GM13976 (cell line): ENCODE measurements at regions not wholly inside any gene's neighbourhood (a gene's known extent, or its start where the extent isn't known, plus 50 kb on each side); places are given as distances from the start of the nearest gene placed in this dataset.
"Not testable (repeated sequence)": the region's sequence is repeated elsewhere in the genome, so short reads cannot be mapped to it uniquely, and the experiment has no call there.

Experiments used
- DNase-seq: peaks from one replicate; pipeline ENCODE4 v3.0.0; 2012; ENCODE audit warnings: low spot score
- in situ Hi-C: fragments of 300-500 bp; cut with MboI; formaldehyde crosslinking; loops from one replicate; pipeline ENCODE4 v1.12.0; 2022; ENCODE audit warnings: low sequenced_read_pairs, mixed read lengths, inconsistent platforms; ENCODE audit not compliant: unreplicated experiment
- TF ChIP-seq, protein P1 (sequence below): IDR thresholded peaks from 2 replicates; pipeline ENCODE4 v1.5.1; 2012; ENCODE audit warnings: borderline replicate concordance, mild to moderate bottlenecking; ENCODE audit not compliant: insufficient read depth; ENCODE audit errors: extremely low read depth, missing control alignments, control extremely low read depth

DNA sequence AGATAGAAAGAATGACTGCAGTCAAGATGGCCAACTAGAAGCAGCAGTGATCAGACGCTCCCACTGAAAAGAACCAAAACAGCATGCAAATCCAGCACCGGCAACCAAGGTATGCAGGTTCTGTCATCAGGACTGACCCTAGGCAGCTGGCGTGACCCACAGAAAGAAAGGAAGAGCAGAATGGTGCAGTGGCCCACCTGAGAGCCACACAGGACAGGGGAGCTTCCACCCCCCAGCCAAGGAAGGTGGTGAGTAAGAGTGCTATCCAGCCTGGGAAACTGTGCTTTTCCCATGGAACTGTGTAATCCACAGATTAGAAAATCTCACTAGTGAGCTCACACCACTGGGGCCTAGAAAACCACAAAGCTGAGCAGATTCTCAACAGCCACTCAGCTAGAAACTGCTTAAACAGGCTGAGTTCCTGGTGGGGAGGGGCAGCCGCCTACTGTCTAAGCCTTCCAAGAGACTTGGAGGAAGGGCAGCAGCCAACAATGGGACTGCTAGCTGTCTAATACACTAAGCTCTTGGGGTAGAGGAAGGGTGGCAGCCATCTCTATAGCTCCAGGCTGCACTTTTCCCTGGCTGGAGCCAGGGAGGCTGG, 127.9 kb downstream of the EVA1A start:
- DNase-seq: peak; percentile 36
- TF ChIP-seq, protein P1, sequence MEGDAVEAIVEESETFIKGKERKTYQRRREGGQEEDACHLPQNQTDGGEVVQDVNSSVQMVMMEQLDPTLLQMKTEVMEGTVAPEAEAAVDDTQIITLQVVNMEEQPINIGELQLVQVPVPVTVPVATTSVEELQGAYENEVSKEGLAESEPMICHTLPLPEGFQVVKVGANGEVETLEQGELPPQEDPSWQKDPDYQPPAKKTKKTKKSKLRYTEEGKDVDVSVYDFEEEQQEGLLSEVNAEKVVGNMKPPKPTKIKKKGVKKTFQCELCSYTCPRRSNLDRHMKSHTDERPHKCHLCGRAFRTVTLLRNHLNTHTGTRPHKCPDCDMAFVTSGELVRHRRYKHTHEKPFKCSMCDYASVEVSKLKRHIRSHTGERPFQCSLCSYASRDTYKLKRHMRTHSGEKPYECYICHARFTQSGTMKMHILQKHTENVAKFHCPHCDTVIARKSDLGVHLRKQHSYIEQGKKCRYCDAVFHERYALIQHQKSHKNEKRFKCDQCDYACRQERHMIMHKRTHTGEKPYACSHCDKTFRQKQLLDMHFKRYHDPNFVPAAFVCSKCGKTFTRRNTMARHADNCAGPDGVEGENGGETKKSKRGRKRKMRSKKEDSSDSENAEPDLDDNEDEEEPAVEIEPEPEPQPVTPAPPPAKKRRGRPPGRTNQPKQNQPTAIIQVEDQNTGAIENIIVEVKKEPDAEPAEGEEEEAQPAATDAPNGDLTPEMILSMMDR: no peak
- in situ Hi-C loops: no loop called here

DNA sequence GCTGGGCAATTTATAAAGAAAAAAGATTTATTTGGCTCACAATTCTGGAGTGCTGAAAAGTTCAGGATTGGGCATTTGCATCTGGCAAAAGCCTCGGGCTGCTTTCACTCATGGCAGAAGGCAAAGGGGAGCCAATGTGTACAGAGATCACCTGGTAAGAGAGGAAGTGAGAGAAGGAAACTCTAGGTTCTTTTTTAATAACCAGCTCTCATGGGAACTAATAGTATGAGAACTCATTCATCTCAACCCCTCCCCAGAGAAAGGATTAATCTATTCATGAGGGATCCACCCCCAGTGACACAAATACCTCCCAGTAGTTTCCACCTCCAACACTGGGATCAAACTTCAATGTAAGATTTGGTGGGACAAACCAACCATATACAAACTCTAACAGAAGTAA, 129.0 kb downstream of the EVA1A start:
- in situ Hi-C loops: no loop called here
- DNase-seq: peak; percentile 16
- TF ChIP-seq, protein P1: no peak

DNA sequence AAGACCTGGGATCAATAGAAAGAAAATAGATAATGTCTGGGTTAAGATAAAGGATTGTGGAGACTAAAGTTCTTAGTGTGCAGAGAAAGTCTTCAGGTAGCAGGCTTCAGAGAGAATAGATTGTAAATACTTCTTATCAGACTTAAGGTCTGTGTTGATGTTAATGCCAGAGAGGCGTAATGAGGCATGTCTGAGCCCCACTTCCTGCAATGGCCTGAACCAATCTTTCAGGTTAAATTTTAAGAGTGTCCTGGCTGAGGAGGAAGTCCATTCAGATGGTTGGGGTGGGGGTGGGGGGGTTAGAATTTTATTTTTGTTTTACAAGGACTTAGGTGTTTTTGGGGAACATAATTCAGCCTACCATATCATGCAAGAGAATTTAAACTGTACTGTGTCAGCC, 129.5 kb downstream of the EVA1A start:
- DNase-seq: no peak
- in situ Hi-C loops: no loop called here
- TF ChIP-seq, protein P1: no peak

GRCh38 chr2:75430449-75430848, 130.3 kb downstream of the EVA1A start:
- DNase-seq, in situ Hi-C loops: not testable (repeated sequence)

GRCh38 chr2:75428646-75429443, 131.9 kb downstream of the EVA1A start:
- no peak for DNase-seq
- in situ Hi-C loops: no loop called here
- TF ChIP-seq, protein P1: no peak

- in situ Hi-C loops: no loop called here
- TF ChIP-seq, protein P1: no peak
- DNase-seq: no peak
Measured at GRCh38 chr2:75428060-75428459, 132.7 kb downstream of the EVA1A start.

DNA sequence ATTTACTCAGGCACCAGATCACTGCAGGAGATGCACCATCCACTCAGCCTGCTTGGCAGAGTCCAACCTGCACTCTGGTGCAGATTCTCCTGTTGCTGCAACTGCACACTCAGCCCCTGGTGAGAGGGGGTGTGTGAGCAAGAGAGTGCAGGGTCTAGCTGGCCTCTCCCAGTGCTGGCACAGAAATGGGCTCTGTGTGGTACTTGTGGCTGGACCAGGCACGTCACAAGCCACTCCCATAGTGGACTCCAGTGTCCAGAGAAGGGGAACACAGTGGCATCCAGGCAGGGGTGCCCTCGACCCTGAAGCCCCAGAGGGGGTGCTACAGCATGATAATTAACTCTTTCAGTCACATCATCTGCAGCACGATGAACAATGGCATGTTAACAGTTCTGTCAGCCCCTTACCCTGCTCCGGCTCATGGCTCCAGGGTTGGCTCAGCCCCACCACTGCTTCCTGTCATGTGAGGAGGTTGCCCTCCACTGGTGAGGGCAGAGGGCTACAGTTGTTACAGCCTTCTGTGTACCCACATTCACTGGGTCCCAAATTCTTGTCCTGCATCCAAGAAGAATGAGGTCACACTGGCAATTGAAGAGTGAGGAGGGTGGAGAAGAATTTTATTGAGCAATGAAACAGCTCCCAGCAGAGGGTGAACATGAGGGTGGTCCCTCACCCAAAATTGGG, 135.7 kb downstream of the EVA1A start:
- TF ChIP-seq, protein P1: no peak
- no peak for DNase-seq

More for the DNA sequence above, 135.7 kb downstream of the EVA1A start:
- in situ Hi-C loops: loop anchor here (25.0 kb wide), 2 partner anchors 113 to 488 kb away; no protein-coding TSS in a partner anchor
